ENCODE measurements at regions not wholly inside any gene's neighbourhood (a gene's known extent, or its start where the extent isn't known, plus 50 kb on each side); places are given as distances from the start of the nearest gene placed in this dataset.

- DNase-seq, result no peak
These were observed 631.0 kb downstream of the SQOR start for GRCh38 chr15:46265664-46266347.

- DNase-seq, result no peak
These were observed 631.8 kb downstream of the SQOR start for GRCh38 chr15:46266661-46267060.

GRCh38 chr15:46270481-46271147, 635.8 kb downstream of the SQOR start:
- no peak for DNase-seq

GRCh38 chr15:46275701-46276100, 640.9 kb downstream of the SQOR start:
- DNase-seq, result no peak

- no peak for DNase-seq
These were observed 642.6 kb downstream of the SQOR start for GRCh38 chr15:46277451-46277850.

GRCh38 chr15:46278062-46278461, 643.2 kb downstream of the SQOR start:
- DNase-seq, result peak; percentile 90

GRCh38 chr15:46278486-46279090, 643.8 kb downstream of the SQOR start:
- peak; percentile 87 for DNase-seq

GRCh38 chr15:46280762-46281542, 646.1 kb downstream of the SQOR start:
- DNase-seq, result peak; percentile 71

- DNase-seq, result no peak
These were observed 658.7 kb downstream of the SQOR start for GRCh38 chr15:46293550-46293949.

- DNase-seq, result no peak
These were observed 661.2 kb downstream of the SQOR start for GRCh38 chr15:46296002-46296401.

GRCh38 chr15:46296797-46297196, 662.0 kb downstream of the SQOR start:
- no peak for DNase-seq

GRCh38 chr15:46297766-46298165, 662.9 kb downstream of the SQOR start:
- no peak for DNase-seq

- DNase-seq, result no peak
These were observed 665.9 kb downstream of the SQOR start for GRCh38 chr15:46300716-46301115.

GRCh38 chr15:46301291-46301690, 666.5 kb downstream of the SQOR start:
- DNase-seq, result peak; percentile 42

- DNase-seq, result no peak
These were observed 667.0 kb downstream of the SQOR start for GRCh38 chr15:46301826-46302225.

GRCh38 chr15:46304321-46304720, 669.5 kb downstream of the SQOR start:
- no peak for DNase-seq

GRCh38 chr15:46307746-46308145, 672.9 kb downstream of the SQOR start:
- no peak for DNase-seq

GRCh38 chr15:46309914-46310313, 675.1 kb downstream of the SQOR start:
- peak; percentile 44 for DNase-seq

GRCh38 chr15:46312133-46312740, 677.4 kb downstream of the SQOR start:
- peak; percentile 82 for DNase-seq

GRCh38 chr15:46315434-46315833, 680.6 kb downstream of the SQOR start:
- peak; percentile 15 for DNase-seq

GRCh38 chr15:46316024-46316423, 681.2 kb downstream of the SQOR start:
- no peak for DNase-seq

GRCh38 chr15:46317029-46317428, 682.2 kb downstream of the SQOR start:
- no peak for DNase-seq

- no peak for DNase-seq
These were observed 687.9 kb downstream of the SQOR start for GRCh38 chr15:46322753-46323152.
